A549 (cell line): ENCODE measurements at regions not wholly inside any gene's neighbourhood (a gene's known extent, or its start where the extent isn't known, plus 50 kb on each side); places are given as distances from the start of the nearest gene placed in this dataset.

Experiments
- CEBPB ChIP-seq, 2 experiments: fragments of >200 bp in 1 of 2; sonication (Bioruptor Twin) in 1 of 2; formaldehyde crosslinking in 1 of 2; IDR thresholded peaks; 2 replicates each; pipeline ENCODE4 v1.6.1; 2012 to 2016
- EHMT2 ChIP-seq: fragments of 200-600 bp; sonication (generic); IDR thresholded peaks from 2 replicates; pipeline ENCODE4 v1.6.1; 2016; ENCODE audit warnings: antibody characterized with exemption, low read depth, mild to moderate bottlenecking, moderate library complexity
- HDAC2 ChIP-seq: fragments of 200-600 bp; sonication (generic); IDR thresholded peaks from 2 replicates; pipeline ENCODE4 v1.6.1; 2016
- KDM5A ChIP-seq: fragments of 200-600 bp; sonication (generic); IDR thresholded peaks from 2 replicates; pipeline ENCODE4 v1.6.1; 2016; ENCODE audit warnings: antibody characterized with exemption, mild to moderate bottlenecking
- MAZ ChIP-seq: fragments of 150-350 bp; IDR thresholded peaks from 2 replicates; pipeline ENCODE4 v1.6.1; 2014; ENCODE audit warnings: antibody characterized with exemption, low read depth, low read length, borderline replicate concordance
- NR3C1 ChIP-seq: fragments of >200 bp; sonication (Bioruptor Twin); formaldehyde crosslinking; IDR thresholded peaks from 3 replicates; pipeline ENCODE4 v1.6.1; 2017
- POLR2A ChIP-seq: IDR thresholded peaks from 2 replicates; pipeline ENCODE4 v1.6.1; 2012; ENCODE audit warnings: mild to moderate bottlenecking, low read length
- RAD21 ChIP-seq, 2 experiments: fragments of >200 bp in 1 of 2; sonication (Bioruptor Twin) in 1 of 2; formaldehyde crosslinking in 1 of 2; IDR thresholded peaks in 1 of 2; conservative IDR thresholded peaks in 1 of 2; 2 replicates in 1 of 2; 3 replicates in 1 of 2; pipeline ENCODE4 v1.6.1; 2012 to 2018; ENCODE audit warnings: inconsistent platforms in 1 of 2
- RCOR1 ChIP-seq: fragments of 150-350 bp; IDR thresholded peaks from 2 replicates; pipeline ENCODE4 v1.6.1; 2014; ENCODE audit warnings: antibody characterized with exemption, low read length, low read depth
- SMC3 ChIP-seq: fragments of >200 bp; sonication (Bioruptor Twin); formaldehyde crosslinking; IDR thresholded peaks from 3 replicates; pipeline ENCODE4 v1.6.1; 2018; ENCODE audit warnings: inconsistent platforms
- SREBF2 ChIP-seq: fragments of 450-650 bp; IDR thresholded peaks from 2 replicates; pipeline ENCODE4 v1.6.1; 2014; ENCODE audit warnings: mild to moderate bottlenecking, moderate library complexity
- USF2 ChIP-seq: fragments of 450-650 bp; IDR thresholded peaks from 2 replicates; pipeline ENCODE4 v1.6.1; 2014; ENCODE audit warnings: antibody characterized with exemption
- TF ChIP-seq, protein P1 (sequence below): fragments of >200 bp; sonication (Bioruptor Twin); formaldehyde crosslinking; IDR thresholded peaks from 3 replicates; pipeline ENCODE4 v1.5.1; 2016
- TF ChIP-seq, protein P2 (sequence below): IDR thresholded peaks from 2 replicates; pipeline ENCODE4 v1.6.1; 2012

DNA sequence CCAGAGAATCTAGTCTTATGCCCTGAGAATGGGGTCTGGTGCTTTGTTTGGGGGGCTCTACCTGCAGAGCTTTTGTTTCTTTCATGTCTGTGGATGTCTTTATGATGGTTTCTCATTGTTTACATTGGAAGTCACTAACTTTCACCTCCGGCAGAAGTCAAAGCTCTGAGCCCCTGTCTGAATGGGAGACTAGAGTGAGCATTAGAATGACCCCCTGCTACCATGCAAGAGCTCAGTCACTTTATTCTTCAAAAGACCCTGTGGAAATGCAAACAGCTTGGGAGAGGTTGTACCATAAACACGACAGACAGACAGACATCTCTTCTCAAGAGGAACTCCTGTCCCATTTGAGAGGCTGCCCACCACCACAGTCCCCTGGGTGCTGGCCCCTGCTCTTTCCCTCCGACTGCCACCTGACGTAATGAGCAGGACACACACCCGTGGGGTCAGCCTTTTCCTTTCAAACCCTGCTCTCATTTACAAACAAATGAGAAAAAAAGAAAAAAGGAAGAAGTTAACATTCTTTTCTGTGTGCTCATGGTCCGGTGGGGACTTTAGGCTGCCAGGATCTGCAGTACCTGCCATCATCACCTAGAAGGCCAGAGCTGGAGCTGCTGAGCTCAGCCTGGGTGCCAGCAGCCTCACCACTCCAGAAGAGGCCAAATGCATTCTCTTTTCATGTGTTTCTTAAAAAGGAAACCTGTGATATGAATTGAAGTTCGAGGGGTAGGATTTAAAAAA lies 91.6 kb downstream of the FZD1 start:
- TF ChIP-seq, protein P1, sequence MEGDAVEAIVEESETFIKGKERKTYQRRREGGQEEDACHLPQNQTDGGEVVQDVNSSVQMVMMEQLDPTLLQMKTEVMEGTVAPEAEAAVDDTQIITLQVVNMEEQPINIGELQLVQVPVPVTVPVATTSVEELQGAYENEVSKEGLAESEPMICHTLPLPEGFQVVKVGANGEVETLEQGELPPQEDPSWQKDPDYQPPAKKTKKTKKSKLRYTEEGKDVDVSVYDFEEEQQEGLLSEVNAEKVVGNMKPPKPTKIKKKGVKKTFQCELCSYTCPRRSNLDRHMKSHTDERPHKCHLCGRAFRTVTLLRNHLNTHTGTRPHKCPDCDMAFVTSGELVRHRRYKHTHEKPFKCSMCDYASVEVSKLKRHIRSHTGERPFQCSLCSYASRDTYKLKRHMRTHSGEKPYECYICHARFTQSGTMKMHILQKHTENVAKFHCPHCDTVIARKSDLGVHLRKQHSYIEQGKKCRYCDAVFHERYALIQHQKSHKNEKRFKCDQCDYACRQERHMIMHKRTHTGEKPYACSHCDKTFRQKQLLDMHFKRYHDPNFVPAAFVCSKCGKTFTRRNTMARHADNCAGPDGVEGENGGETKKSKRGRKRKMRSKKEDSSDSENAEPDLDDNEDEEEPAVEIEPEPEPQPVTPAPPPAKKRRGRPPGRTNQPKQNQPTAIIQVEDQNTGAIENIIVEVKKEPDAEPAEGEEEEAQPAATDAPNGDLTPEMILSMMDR = no peak
- TF ChIP-seq POLR2A = no peak
- TF ChIP-seq SMC3 = no peak
- TF ChIP-seq, protein P2, sequence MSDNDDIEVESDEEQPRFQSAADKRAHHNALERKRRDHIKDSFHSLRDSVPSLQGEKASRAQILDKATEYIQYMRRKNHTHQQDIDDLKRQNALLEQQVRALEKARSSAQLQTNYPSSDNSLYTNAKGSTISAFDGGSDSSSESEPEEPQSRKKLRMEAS = no peak
- TF ChIP-seq NR3C1 = no peak
- no peak for TF ChIP-seq SREBF2
- TF ChIP-seq EHMT2 = no peak
- TF ChIP-seq HDAC2 = no peak
- no peak for TF ChIP-seq CEBPB (IDR thresholded peaks at IDR 0.05)
- TF ChIP-seq RCOR1 = no peak
- TF ChIP-seq USF2 = no peak
- no peak for TF ChIP-seq RAD21 (conservative IDR thresholded peaks at IDR 0.05 in 1 of 2, IDR thresholded peaks at IDR 0.05 in 1 of 2)
- no peak for TF ChIP-seq KDM5A
- TF ChIP-seq MAZ = no peak
